ENCODE measurements at regions not wholly inside any gene's neighbourhood (a gene's known extent, or its start where the extent isn't known, plus 50 kb on each side); places are given as distances from the start of the nearest gene placed in this dataset.

DNA sequence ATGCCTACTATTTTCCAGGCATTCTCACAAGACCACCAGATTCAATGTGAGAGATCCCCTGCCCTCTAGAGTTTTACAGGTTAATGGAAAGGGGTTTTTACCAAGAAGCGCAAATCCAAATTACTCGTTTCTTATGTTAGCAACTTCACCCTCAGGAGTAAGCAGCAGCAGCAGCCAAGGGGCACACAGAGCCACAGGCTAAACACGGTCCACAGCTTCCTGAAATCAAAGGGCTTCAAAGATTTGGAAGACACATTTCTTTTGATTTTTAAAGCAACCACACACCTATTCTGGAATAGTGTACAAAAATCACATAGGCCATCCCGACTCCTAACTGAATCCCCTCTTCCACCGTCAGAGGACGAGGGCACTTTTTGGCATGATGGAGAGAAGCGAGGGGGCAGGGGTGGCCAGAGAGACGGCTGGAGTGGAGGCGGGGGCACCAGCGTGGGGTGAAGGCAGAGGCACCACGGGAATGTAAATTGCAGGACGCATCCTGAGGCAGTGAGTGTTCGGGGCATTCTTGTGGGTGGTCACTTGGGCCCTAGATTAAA lies 107.0 kb downstream of the ARF6 start:
- no peak for DNase-seq

DNA sequence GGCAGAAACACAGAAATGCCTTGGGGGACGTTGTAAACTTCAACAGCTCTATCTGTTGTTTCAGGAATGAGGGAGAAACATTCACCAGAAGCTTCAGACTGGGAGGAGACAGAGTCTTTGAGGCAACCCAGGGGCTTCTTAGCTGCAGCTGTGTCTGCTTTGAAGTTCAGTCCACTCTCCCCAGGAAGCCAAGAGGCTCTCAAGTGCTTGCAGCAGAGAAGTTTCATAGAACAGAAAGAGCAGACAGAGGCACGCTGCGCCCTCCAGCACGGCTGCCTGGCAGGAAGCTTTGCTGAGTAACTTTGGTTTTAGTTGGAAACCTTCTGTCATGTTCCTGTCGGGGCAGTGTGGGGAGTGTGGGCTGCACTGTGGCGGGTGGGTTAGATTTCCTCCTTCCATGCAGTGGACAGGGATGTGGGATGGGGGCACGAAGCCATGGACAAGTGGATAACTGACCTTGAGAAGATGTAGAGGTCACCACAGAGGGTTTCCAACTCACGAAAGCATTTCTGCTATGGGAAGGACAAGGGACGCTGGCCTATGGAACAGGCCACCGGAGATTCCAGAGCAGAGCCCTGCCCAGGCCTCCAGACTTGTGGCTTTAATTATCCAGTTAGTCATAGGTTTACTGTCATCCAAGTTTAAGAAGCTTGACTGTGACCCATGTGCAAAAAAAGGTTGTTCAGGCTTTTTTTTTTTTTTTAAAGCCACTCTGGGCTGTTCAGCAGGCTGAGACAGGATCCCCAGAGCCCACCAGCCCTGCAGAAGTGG lies 107.7 kb downstream of the ARF6 start:
- DNase-seq, result peak; percentile 74

DNA sequence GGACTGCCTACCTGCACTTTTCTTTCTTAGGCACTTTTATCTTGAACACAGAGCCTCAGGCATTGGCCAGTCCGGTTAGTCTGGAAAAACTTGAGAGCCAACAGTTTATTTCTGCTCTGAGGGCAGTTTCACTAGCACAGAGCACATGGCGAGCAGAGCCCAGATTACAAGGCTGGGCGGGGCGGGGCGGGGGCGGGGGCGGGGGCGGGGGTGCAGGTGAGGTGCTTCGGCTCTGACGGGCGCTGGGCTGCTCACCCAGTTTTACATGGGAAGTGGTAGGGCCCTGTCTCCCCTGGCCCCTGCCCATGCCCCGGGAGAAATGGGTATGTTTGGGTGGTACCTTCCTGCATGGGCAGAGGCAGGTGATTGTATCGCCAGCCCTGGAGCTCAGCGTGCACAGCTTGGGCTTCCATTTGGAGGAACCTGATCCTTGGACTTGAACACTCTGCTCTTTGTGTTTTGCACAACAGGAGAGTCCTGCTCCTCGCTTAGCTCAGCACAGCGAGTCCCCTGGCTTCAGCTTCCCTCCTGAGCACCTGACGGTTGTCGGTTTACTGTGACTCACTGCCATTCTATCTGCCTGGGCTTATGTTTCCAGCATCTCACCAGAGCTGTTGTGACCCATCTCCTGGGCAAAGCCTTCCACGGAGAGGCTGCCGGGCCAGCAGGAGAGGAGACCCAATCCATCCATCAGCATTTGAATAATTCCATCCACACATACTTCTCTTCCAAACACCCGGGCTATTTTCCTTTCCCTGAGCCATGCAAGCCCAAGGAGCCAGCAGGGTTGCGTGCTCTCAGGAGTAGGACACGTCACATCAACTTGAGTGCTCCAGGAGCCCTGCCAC lies 108.5 kb downstream of the ARF6 start:
- no peak for DNase-seq

- DNase-seq, result peak; percentile 23
These were observed 109.4 kb downstream of the ARF6 start for GRCh38 chr14:50001999-50002925.

GRCh38 chr14:50002926-50003212 lies 110.0 kb downstream of the ARF6 start:
- no peak for DNase-seq

- peak; percentile 85 for DNase-seq
These were observed 110.5 kb downstream of the ARF6 start for GRCh38 chr14:50003213-50004021.

DNA sequence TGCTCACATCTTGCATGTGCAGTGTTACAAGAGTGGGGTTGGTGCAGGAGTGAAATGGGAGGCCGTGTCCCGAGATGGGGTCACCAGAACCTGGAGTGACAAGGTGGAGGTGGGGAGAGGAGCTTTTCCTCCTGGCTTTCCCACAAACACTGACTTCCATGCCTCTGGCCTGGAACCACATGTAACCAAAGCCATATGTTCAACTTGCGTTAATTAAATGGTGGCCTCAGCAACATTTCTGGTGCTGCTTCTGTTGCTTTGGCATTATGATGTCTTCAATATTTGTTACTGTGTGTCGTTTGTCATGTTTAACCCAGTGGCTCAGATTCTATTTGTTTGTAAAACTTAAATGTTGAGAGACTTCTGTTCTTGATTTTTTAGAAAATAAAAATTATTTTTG lies 110.2 kb downstream of the VCPKMT start:
- DNase-seq, result no peak

DNA sequence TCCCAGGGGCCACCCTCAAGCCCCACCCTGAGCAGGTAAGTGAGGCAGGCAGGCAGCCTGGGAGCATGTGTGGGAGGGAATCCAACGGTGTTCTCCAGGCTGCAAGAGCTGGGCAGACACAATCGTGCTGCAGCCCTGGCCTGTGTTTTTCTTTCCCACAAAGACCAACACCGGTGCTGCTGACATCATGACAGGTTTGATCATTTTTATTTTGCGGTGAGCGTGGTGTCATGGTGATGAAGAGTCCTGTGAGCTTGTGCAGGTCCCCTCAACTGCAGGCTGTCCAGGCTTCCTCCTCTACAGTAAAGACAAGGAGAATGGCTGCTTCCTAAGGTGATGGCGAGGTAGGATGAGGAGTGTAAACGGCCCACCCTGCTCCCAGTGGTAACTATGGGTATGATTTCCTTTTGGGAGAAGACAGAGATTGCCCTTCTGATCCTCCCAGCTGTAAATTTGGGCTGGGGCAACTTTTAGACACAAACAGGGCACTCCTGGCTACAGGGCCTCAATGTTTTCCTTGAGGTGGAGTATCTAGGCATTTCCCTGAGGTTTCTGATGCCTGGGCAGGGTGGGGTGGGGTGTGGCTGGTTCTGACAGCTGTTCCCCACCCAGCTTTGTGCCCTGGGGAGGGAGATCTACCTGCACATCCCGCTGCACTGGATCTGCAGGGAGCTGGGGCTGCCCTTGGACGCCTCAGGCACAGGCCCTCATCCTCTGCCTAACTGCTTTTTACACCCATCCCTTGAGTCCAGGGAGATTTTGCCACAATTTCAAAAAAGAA lies 109.1 kb downstream of the VCPKMT start:
- no peak for DNase-seq

GRCh38 chr14:50008562-50008961 lies 107.8 kb downstream of the VCPKMT start:
- DNase-seq, result no peak

GRCh38 chr14:50008974-50009373 lies 107.4 kb downstream of the VCPKMT start:
- no peak for DNase-seq

- no peak for DNase-seq
These were observed 105.6 kb downstream of the VCPKMT start for GRCh38 chr14:50010752-50011151.

- no peak for DNase-seq
These were observed 105.1 kb downstream of the VCPKMT start for GRCh38 chr14:50011242-50011641.

- no peak for DNase-seq
These were observed 103.7 kb downstream of the VCPKMT start for GRCh38 chr14:50012644-50013043.

DNA sequence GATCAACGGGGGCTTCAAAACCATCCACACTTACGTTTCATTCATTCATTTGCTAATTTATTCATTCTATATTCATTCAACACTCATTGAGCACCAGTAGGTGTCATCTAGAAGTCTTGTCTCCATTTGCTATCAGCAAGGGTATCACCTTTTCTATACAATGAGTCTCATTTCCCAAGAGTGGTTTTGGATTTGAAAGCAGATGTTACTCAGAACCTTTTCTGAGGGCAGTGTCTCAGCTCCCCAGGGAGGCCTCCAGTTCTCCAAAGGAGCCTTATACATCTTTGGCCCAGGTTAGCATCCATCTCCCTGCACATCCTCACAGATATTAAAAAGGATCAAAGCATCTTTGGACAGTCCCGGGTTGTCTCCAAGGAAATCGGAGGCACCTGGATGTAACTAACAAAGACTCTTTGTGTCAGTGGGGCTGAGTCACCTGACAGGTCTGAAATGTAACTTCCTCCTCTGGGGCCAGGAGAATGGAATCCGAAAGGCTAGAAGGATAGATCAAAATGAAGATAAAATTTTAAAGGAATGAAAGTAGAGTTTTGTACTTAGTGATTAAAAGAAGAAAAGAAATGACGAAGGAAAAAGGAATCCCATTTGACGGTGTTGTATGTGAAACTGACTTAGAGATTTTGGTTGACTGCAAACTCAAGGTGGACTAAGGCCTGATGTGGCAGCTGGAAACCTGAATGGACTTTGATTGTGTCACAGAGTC lies 103.0 kb downstream of the VCPKMT start:
- no peak for DNase-seq

DNA sequence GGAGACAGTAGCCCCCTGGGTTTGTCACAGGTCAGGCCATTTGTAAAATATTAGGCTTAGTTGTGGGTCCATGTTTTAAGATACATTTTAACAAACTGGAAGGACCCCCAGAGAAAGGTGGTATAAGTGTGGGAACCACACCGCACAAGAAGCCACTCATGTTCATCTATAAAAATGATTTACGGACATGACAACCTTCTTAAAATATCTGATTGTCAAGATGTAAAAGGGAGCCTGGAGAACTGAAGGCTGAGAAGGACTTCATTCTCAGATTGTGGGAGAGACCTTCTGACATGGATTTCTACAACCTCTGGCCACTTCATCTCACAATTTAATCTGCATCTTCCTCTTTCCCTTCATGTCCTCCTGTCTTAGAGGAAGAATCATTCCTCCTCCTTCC lies 102.4 kb downstream of the VCPKMT start:
- DNase-seq, result no peak

- DNase-seq, result no peak
These were observed 101.5 kb downstream of the VCPKMT start for GRCh38 chr14:50014809-50015430.

DNA sequence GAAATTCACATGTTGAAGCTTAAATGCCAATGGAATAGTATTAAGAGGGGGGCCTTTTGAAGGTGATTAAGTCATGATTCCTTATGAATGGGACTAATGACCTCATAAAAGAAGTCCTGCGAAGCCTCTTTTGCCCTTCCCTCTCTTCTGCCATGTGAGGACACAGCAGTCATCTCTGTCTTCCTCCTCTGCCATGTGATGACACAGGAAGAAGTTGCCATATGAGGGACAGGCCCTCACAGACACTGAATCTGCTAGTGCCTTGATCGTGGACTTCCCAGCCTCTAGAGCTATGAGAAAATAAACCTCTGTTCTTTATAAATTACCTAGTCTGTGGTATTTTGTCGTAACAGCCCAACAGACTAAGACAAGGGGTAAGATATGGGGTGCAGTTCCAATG lies 100.7 kb downstream of the VCPKMT start:
- DNase-seq, result peak; percentile 52

- no peak for DNase-seq
These were observed 98.0 kb downstream of the VCPKMT start for GRCh38 chr14:50018201-50018932.

DNA sequence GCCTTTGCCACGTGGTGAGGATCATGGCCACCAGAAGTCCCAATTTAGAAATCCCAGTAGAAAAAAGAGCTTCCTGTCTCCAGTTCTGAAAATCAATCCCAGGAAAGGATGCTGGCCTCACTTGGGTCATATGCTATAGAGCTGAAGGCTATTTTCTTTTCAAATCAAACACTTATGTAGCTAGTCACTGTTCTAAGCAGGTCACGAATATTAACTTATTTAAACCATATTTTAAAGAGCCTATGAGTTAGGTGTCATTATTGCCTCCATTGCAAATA lies 97.5 kb downstream of the VCPKMT start:
- no peak for DNase-seq

DNA sequence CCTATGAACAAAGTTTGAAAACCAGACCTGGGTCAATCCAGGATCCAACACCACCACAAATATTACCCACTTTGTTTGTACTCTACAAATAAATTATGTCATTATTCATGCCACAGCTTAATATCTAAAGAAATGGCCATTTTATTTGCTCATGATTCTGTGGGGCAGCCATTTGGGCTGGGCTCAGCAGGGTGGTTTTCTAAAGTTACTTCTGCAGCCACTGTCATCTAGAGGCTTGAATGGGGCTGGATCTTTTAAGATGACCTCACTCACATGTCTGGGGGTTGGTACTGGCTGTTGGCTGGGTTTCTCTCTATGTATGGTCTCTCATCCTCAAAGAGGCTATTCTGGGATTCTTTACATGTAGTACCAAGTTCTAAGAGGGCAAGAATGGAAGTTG lies 96.2 kb downstream of the VCPKMT start:
- DNase-seq, result no peak
